GM10248 (cell line): ENCODE measurements at regions not wholly inside any gene's neighbourhood (a gene's known extent, or its start where the extent isn't known, plus 50 kb on each side); places are given as distances from the start of the nearest gene placed in this dataset.
"Not testable (repeated sequence)": the region's sequence is repeated elsewhere in the genome, so short reads cannot be mapped to it uniquely, and the experiment has no call there.

Source experiments
- CTCF ChIA-PET: fragments of 300-600 bp; sonication (Branson Sonifier 250); formaldehyde crosslinking; extraction: SDS; loops from one replicate; lab custom pipeline; 2021; ENCODE audit warnings: antibody characterized with exemption; lab: Yijun Ruan, JAX
- POLR2A ChIA-PET: fragments of 350-650 bp; sonication (Branson Sonifier 250); formaldehyde crosslinking; extraction: SDS; loops from one replicate; lab custom pipeline; 2020; ENCODE audit warnings: antibody characterized with exemption; lab: Yijun Ruan, JAX
- DNase-seq: peaks from one replicate; pipeline ENCODE4 v3.0.0; 2012; ENCODE audit errors: extremely low spot score
- TF ChIP-seq, protein P1 (sequence below): IDR thresholded peaks from 2 replicates; pipeline ENCODE4 v1.5.1; 2012; ENCODE audit warnings: mild to moderate bottlenecking, low read depth; ENCODE audit errors: extremely low read depth, missing control alignments, control extremely low read depth

DNA sequence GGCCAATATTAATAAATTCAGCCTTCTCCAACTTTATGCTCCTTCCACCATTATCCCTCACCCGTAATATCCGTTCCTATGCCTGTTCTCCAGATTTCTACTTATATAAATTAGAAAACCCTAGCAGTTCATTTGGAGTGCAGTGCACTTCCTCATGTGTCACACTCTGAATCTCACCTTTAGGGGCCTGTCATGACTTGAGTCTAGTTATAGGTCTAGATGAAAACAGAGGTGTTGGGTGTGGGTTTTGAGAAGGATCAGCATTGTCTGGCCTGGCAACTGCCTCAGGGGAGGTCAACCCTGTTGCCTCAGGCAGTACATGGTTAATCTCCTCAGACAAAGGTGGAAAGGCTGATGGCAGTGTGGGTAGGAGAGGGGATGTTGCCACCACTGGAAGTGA, 876.8 kb downstream of the FAT4 start:
- CTCF ChIA-PET, result no interaction called here

DNA sequence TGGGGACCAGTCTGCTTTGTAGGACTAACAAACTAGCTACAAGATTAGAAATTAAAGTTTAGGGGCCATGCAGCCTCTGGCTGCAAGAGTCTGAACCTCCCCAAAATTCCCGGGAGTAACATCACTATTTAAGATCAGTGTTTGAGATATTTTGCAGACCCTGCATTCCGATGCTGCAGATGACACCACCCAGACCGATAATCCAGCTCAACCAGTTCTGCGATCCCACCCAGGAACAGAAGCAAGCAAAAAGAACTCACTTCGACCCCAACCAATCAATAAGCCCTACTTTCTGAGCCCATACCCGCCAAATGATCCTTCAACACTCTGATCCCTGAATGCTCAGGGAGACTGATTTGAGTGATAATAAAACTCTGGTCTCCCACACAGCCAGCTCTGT, 877.8 kb downstream of the FAT4 start:
- no peak for DNase-seq
- ChIA-PET POLR2A (no interaction called here), CTCF (no interaction called here)
- TF ChIP-seq, protein P1, sequence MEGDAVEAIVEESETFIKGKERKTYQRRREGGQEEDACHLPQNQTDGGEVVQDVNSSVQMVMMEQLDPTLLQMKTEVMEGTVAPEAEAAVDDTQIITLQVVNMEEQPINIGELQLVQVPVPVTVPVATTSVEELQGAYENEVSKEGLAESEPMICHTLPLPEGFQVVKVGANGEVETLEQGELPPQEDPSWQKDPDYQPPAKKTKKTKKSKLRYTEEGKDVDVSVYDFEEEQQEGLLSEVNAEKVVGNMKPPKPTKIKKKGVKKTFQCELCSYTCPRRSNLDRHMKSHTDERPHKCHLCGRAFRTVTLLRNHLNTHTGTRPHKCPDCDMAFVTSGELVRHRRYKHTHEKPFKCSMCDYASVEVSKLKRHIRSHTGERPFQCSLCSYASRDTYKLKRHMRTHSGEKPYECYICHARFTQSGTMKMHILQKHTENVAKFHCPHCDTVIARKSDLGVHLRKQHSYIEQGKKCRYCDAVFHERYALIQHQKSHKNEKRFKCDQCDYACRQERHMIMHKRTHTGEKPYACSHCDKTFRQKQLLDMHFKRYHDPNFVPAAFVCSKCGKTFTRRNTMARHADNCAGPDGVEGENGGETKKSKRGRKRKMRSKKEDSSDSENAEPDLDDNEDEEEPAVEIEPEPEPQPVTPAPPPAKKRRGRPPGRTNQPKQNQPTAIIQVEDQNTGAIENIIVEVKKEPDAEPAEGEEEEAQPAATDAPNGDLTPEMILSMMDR, result no peak

More for the DNA sequence above, 876.8 kb downstream of the FAT4 start:
- no peak for DNase-seq
- TF ChIP-seq, protein P1, result no peak
- POLR2A ChIA-PET, result no interaction called here

DNA sequence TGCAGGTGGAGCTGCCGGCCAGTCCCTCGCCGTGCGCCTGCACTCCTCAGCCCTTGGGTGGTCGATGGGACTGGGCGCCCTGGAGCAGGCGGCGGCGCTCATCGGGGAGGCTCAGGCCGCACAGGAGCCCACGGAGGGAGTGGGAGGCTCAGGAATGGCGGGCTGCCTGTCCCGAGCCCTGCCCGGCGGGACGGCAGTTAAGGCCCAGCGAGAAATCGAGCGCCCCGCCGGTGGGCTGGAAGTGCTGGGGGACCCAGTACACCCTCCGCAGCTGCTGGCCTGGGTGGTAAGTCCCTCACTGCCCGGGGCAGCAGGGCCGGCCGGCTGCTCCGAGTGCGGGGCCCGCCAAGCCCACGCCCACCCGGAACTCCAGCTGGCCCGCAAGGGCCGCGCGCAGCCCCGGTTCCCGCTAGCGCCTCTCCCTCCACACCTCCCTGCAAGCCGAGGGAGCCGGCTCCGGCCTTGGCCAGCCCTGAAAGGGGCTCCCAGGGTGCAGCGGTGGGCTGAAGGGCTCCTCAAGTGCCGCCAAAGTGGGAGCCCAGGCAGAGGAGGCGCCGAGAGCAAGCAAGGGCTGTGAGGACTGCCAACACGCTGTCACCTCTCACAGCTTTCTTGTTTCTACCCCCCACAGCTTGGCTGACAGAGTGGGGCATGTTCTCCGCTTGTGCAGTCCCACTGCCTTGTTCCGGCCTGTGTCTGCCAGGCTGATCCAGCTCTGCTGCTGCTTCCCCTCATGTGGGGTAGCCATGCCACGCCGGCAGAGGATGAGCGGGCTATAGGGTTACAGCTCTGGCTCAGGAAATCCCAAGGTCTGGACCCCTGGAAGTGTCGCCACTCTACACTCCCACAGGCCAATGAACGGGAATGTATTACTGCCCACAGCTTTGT, 886.7 kb downstream of the FAT4 start:
- CTCF ChIA-PET, DNase-seq, POLR2A ChIA-PET: not testable (repeated sequence)

DNA sequence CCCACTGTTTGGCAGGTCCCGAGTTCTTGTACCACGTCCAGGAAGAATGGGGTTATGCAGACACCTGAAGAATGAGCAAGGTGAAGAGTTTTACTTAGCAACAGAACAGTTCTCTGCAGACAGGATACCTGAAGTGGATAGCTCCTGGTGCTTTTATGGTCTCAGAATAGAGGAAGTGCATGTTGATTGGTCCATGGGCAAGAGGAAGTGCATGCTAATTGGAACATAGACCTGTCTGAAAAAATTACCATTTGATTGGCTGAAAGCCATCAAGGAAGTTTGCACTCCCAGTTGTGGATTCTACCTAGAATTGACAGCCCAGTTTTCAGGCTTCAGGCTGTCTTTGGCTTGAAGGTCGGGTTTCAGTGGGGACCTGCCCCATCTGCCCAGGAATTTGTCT, 887.5 kb downstream of the FAT4 start:
- TF ChIP-seq, protein P1, result no peak
- ChIA-PET CTCF (no interaction called here), POLR2A (no interaction called here)
- DNase-seq, result no peak

DNA sequence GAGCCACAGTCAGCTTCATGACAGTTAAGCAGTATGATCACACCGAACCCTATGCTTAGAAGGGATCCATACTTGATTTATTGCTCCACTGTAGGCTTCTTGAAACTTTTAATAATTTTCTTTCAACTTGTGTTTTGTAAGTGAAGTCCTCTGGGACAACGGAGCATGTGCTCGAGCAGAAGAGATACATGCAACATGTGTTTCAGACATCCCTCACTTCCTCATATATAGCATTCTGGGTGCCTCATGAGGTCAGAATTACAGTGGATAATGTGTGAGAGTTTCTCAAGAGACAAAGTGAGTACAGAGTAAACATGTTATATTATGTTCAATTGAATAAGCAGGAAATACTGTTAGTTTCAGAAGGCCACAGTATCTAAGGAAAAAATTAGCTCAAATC, 893.2 kb downstream of the FAT4 start:
- POLR2A ChIA-PET, result no interaction called here
- TF ChIP-seq, protein P1, result no peak
- no peak for DNase-seq
- CTCF ChIA-PET, result interaction anchor here (1.9 kb wide), 1 partner anchor 9 kb away, joined by 4 read pairs; no protein-coding TSS in a partner anchor

DNA sequence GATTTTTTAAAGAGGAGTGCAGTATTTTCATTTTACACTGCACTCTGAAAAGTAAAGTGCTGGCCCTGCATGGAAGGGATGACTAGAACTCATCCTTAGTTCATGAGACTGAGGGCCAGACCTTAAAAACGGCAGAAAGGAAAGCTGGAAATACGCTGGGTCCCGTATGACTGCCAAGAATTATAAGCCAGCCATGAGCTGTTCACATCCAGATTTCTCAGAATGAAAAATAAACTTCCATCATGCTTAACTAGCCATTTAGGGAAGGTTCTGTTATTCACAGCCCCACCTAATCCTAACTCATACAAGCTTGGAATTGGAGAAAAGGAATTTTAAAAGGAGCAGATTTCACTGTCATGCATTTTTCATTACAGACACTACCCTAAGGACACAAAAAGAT, 894.4 kb downstream of the FAT4 start:
- ChIA-PET CTCF (interaction anchor here (1.9 kb wide), 1 partner anchor 10 kb away, joined by 4 read pairs; no protein-coding TSS in a partner anchor), POLR2A (no interaction called here)
- TF ChIP-seq, protein P1, result no peak
- DNase-seq, result no peak

DNA sequence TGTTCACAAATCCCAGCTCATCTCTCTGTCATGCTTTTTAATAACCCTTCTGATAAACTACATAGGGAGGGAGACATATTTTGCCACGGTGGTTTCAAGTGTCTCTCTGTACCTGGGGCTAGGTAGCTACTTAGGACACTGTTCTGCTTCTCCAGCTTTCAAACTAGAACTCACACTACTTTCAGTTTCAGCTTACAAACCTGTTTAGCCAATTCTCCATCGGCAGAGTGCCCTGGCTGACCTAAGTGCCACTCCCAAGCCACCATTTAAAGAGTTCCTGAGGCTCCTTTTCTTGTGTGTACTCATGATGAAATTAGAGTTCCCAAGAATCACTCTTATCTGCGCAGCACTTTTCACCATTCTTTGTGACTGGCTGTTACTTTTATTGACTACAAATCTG, 899.2 kb downstream of the FAT4 start:
- DNase-seq, result no peak
- TF ChIP-seq, protein P1, result no peak
- ChIA-PET CTCF (no interaction called here), POLR2A (no interaction called here)
